ENCODE measurements at regions not wholly inside any gene's neighbourhood (a gene's known extent, or its start where the extent isn't known, plus 50 kb on each side); places are given as distances from the start of the nearest gene placed in this dataset.
"Not testable (repeated sequence)": the region's sequence is repeated elsewhere in the genome, so short reads cannot be mapped to it uniquely, and the experiment has no call there.

DNA sequence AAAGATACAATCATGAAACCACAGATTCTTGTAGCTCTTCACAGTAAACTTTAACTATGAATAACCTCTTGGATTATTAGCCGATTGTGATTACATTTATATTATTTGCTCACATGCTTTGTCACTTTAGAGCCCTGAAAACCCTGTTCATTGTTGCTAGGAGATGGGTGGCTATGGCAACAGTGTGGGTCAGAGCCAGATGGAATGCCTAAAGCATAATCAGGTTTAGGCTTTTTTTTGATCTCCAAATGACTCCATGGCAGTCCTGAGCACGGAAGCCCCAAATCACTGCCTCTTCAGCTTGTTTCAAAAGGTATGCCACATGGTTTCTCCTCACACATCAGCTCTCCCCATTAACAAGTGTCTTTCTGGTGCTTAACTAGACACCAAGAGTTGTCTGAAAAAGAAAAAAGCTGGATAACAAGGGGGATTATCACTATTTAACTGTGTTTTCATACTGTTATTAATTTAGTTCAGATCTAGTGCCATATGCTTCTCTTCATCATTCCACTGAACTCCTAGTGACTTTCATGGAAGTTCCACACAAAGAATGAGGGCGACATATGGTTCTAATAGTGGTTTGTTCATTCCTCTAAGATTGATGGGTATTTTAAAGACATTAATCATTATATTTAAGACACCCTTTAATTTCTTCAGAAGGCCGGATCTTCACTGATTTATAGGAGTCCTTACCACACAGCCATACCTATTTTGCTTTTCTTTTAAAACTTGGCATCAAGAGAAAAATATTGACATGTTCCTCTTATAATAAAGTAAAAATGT lies 88.8 kb upstream of the PAM start:
- DNase-seq, result no peak

- DNase-seq, result no peak
Measured at GRCh38 chr5:102668220-102668932, 86.7 kb upstream of the PAM start.

DNA sequence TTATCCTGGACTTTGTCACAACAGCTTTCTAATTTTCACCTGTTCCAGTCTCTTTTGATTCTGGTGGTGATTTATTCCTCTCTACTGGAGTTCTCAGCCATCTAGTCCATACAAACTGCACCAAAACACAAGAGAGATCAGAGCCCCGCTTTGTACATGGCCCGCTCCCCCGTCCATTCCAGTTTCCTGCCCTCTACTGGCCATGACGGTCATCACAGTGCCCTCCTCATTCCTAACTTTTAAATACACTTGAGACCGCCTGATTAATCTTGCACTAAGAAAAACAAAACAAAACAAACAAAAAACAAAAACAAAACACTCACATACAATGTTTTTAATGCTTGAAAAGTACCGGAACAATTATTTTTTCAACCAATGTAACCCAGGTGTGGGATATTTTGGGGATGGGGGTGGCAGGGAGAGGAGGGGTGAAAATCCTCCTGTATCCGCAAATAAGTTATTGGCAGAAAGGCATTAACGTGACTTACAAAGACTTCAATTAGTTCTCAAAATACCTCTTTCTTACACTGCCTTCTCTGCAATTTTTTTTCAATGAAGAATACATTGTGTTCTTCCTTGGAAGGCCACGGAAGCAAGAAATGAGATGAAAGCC lies 84.8 kb upstream of the PAM start:
- no peak for DNase-seq

- DNase-seq, result not testable (repeated sequence)
Measured at GRCh38 chr5:102671033-102671734, 83.9 kb upstream of the PAM start.

GRCh38 chr5:102678267-102679058 lies 76.6 kb upstream of the PAM start:
- DNase-seq, result no peak

DNA sequence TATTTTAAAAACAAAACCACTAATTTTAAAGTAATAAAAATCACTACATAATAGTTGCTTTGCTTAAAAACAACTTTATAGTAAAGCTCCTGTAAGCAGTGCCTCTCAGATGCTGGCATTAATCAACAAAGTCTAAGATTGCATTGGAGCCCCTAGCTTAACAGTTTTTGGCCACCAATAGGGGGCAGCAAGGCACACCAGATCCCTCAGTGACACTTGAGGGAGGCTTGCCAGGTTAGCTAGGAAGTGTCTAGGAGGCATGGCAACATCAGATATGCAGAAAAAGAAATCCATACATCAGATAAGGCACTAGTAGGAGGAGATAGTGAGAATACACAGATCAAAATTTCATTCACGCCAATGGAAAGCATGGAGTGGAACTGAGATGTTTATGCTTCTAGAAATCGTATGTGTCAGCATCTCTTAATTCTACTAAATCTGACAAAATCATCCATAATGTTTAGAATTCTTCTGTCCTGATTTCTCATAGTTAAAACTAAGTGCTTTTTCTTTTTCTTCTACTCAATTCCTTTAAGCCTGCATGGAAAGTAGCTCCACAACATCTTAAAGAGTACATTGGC lies 73.6 kb upstream of the PAM start:
- peak; percentile 43 for DNase-seq

GRCh38 chr5:102682101-102682647 lies 72.9 kb upstream of the PAM start:
- DNase-seq, result no peak

DNA sequence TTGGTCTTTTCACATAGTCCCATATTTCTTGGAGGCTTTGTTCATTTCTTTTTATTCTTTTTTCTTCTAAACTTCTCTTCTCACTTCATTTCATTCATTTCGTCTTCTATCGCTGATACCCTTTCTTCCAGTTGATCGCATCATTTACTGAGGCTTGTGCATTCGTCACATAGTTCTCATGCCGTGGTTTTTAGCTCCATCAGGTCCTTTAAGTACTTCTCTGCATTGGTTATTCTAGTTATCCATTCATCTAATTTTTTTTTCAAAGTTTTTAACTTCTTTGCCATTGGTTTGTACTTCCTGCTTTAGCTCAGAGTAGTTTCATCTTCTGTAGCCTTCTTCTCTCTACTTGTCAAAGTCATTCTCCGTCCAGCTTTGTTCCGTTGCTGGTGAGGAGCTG lies 67.0 kb upstream of the PAM start:
- DNase-seq, result not testable (repeated sequence)

DNA sequence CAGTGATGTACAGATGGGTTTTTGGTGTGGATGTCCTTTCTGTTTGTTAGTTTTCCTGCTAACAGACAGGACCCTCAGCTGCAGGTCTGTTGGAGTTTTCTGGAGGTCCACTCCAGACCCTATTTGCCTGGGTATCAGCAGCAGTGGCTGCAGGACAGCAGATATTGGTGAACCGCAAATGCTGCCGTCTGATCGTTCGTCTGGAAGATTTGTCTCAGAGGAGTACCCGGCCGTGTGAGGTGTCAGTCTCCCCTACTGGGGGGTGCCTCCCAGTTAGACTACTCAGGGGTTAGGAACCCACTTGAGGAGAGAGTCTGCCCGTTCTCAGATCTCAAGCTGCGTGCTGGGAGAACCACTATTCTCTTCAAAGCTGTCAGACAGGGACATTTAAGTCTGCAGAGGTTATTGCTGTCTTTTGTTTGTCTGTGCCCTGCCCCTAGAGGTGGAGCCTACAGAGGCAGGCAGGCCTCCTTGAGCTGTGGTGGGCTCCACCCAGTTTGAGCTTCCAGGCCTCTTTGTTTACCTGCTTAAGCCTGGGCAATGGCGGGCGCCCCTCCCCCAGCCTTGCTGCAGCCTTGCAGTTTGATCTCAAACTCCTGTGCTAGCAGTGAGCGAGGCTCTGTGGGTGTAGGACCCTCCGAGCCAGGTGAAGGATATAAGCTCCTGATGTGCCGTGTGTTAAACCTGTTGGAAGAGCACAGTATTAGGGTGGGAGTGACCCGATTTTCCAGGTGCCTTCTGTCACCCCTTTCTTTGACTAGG lies 66.3 kb upstream of the PAM start:
- DNase-seq, result not testable (repeated sequence)

DNA sequence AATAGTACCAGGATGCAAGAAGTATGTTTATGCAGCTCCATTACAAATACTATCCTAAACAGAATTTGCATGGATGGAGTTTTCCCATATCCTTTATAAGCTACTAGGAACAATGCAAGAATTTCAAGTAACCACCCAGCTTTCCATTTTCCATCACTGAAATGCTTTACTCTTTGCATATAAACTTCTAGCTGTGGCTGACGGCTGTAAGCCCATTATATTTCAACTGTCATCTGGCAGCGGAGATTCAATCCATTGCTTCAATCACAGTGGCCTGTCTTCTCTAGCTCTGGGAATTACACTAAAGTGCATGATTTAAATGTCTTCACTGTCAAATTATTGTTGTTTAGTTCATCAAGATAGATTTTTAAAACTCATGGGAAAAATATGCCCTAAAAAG lies 64.2 kb upstream of the PAM start:
- DNase-seq, result no peak

- DNase-seq, result no peak
Measured at GRCh38 chr5:102691434-102691833, 63.7 kb upstream of the PAM start.

GRCh38 chr5:102700120-102700831 lies 54.8 kb upstream of the PAM start:
- no peak for DNase-seq

GRCh38 chr5:102700916-102701315 lies 54.2 kb upstream of the PAM start:
- DNase-seq, result no peak

GRCh38 chr5:102701748-102702147 lies 53.4 kb upstream of the PAM start:
- no peak for DNase-seq

All from stimulated activated naive CD4-positive, alpha-beta T cell treated with Interleukin-2 at 50 U/mL for 16 hours (primary cell).